Fibroblast of lung (primary cell): ENCODE measurements at regions not wholly inside any gene's neighbourhood (a gene's known extent, or its start where the extent isn't known, plus 50 kb on each side); places are given as distances from the start of the nearest gene placed in this dataset.
"Not testable (repeated sequence)": the region's sequence is repeated elsewhere in the genome, so short reads cannot be mapped to it uniquely, and the experiment has no call there.

Source experiments
- DNase-seq, 2 donors: peaks; one replicate each; pipeline versions ENCODE4 v3.0.0 to v3.0.0-alpha.2; 2010; ENCODE audit warnings: low read depth in 2 of 2
- H2AFZ ChIP-seq: 2 replicates; pipeline ENCODE4 v1.5.1; 2012; ENCODE audit warnings: low read length, control low read depth, inconsistent platforms
- H3K27ac ChIP-seq: 2 replicates; pipeline ENCODE4 v1.5.1; 2011; ENCODE audit warnings: low read length, control low read depth; ENCODE audit not compliant: insufficient read depth
- H3K27me3 ChIP-seq: 2 replicates; pipeline ENCODE4 v1.5.1; 2011; ENCODE audit warnings: mild to moderate bottlenecking, low read length; ENCODE audit not compliant: control insufficient read depth, insufficient read depth
- H3K36me3 ChIP-seq: 2 replicates; pipeline ENCODE4 v1.5.1; 2011; ENCODE audit warnings: low read length; ENCODE audit not compliant: control insufficient read depth, insufficient read depth
- H3K4me1 ChIP-seq: 2 replicates; pipeline ENCODE4 v1.5.1; 2011; ENCODE audit warnings: low read length; ENCODE audit not compliant: control insufficient read depth, insufficient read depth; ENCODE audit errors: extremely low read depth
- H3K4me2 ChIP-seq: 2 replicates; pipeline ENCODE4 v1.5.1; 2011; ENCODE audit warnings: low read length, control low read depth; ENCODE audit not compliant: insufficient read depth; ENCODE audit errors: extremely low read depth
- H3K4me3 ChIP-seq, 4 experiments: fragments of 200-600 bp in 1 of 4; sonication (generic) in 1 of 4; replicated peaks in 1 of 4; 2 replicates each; pipeline ENCODE4 v1.5.1; 2011 to 2016; ENCODE audit warnings: low read length in 4 of 4, low read depth in 3 of 4, mild to moderate bottlenecking in 3 of 4, control low read depth in 2 of 4, inconsistent platforms in 1 of 4, mixed read lengths in 1 of 4; ENCODE audit not compliant: insufficient read depth in 1 of 4; ENCODE audit errors: control extremely low read depth in 1 of 4
- H3K79me2 ChIP-seq: 2 replicates; pipeline ENCODE4 v1.5.1; 2012; ENCODE audit warnings: mild to moderate bottlenecking, low read length, inconsistent platforms; ENCODE audit not compliant: control insufficient read depth, insufficient read depth
- H3K9ac ChIP-seq: 2 replicates; pipeline ENCODE4 v1.5.1; 2011; ENCODE audit warnings: mild to moderate bottlenecking, low read length, control low read depth; ENCODE audit not compliant: insufficient read depth
- H3K9me3 ChIP-seq: 2 replicates; pipeline ENCODE4 v1.5.1; 2012; ENCODE audit warnings: low read depth, low read length; ENCODE audit not compliant: control insufficient read depth, insufficient read depth
- H4K20me1 ChIP-seq: 2 replicates; pipeline ENCODE4 v1.5.1; 2011; ENCODE audit warnings: low read length; ENCODE audit not compliant: control insufficient read depth, insufficient read depth; ENCODE audit errors: extremely low read depth
- EZH2 ChIP-seq: IDR thresholded peaks from 2 replicates; pipeline ENCODE4 v1.5.1; 2012; ENCODE audit warnings: low read length, control low read depth, mild to moderate bottlenecking; ENCODE audit errors: missing control alignments
- TF ChIP-seq, protein P1 (sequence below), 2 donors: IDR thresholded peaks in 1 of 2; conservative IDR thresholded peaks in 1 of 2; 1 replicate in 1 of 2; 2 replicates in 1 of 2; pipeline ENCODE4 v1.5.1; 2011 to 2012; ENCODE audit warnings: low read length in 2 of 2, control low read depth in 1 of 2, inconsistent platforms in 1 of 2, low read depth in 1 of 2, mild to moderate bottlenecking in 1 of 2

DNA sequence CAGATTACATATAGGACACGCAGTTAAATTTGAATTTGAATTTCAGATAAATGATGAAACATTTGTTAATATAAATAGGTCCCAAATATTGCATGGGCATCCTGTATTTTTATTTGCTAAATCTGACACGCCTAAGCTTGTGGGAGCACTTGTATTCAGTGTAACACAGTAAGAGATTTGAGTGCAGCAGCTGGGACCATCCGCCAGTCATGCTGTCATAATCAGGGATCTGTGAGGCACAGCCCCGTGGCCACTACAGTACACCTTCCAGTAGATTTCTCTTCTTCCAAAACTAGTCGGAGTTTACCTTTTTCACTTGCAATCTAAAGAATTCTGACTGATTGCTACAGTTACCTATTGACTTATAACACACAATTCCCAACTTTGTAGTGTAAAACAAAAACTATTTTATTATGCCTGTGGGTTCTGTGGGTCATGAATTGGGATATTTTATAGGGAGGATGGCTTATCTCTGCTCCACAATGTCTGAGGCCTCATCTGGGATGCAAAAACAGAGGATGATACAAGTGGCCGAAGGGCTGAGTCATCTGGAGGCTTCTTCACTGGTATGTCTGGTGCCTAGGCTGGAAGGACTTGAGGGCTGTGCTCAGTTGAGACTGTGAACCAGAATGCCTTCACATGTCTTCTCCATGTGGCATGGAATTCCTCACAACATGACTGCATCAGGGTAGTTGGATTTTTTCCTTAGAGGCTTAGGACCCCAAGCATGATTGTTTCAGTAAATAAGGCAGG, 74.1 kb downstream of the PRSS23 start:
- no peaks in the 10 kb centered on the region for H3K27me3 ChIP-seq
- H3K9me3 ChIP-seq = no peaks in the 10 kb centered on the region
- H2AFZ ChIP-seq = no peak overlapping the region
- TF ChIP-seq EZH2 = no peak
- TF ChIP-seq, protein P1, sequence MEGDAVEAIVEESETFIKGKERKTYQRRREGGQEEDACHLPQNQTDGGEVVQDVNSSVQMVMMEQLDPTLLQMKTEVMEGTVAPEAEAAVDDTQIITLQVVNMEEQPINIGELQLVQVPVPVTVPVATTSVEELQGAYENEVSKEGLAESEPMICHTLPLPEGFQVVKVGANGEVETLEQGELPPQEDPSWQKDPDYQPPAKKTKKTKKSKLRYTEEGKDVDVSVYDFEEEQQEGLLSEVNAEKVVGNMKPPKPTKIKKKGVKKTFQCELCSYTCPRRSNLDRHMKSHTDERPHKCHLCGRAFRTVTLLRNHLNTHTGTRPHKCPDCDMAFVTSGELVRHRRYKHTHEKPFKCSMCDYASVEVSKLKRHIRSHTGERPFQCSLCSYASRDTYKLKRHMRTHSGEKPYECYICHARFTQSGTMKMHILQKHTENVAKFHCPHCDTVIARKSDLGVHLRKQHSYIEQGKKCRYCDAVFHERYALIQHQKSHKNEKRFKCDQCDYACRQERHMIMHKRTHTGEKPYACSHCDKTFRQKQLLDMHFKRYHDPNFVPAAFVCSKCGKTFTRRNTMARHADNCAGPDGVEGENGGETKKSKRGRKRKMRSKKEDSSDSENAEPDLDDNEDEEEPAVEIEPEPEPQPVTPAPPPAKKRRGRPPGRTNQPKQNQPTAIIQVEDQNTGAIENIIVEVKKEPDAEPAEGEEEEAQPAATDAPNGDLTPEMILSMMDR (conservative IDR thresholded peaks at IDR 0.05 in 1 of 2, IDR thresholded peaks at IDR 0.05 in 1 of 2; ENCODE audit: low read depth in 1 of 2, low read length in 2 of 2) = no peak
- H3K4me2 ChIP-seq = no peak overlapping the region
- H3K36me3 ChIP-seq = no peaks in the 10 kb centered on the region
- no peaks in the 10 kb centered on the region for H3K4me1 ChIP-seq
- H3K4me3 ChIP-seq = no peak overlapping the region
- peak in 1 of 2 donors; percentile 11 for DNase-seq
- no peaks in the 10 kb centered on the region for H4K20me1 ChIP-seq
- no peak overlapping the region for H3K9ac ChIP-seq
- H3K27ac ChIP-seq = no peak overlapping the region
- H3K79me2 ChIP-seq = no peaks in the 10 kb centered on the region

DNA sequence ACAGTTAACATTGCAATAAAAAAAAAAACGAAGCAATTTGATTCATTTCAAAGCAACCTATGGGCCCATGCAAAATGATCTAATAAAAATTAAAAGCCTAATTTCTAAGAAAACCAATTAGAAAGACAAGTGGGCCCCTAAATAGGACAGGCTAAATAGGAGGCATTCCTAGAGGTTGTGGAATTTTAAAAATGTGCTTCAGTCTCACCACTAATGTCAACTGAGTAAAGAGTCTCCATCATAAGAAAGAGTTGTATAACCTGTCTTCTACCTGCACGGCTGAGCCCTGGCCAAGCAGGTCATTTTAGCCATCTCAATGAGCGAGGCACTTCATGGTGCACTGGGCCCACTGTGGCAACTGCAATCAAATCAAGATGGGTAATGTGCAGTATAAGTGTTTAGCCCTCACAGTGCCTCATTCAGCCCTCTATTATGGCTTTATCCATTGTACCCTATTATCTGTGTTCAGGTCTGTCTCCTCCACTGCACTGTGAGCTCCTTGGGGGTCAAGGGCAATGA, 76.4 kb downstream of the PRSS23 start:
- peak in 1 of 2 donors; percentile 9 for DNase-seq
- Histone ChIP-seq H3K9me3 (no peaks in the 10 kb centered on the region), H2AFZ (no peak overlapping the region), H3K4me3 (no peak overlapping the region), H4K20me1 (no peaks in the 10 kb centered on the region), H3K9ac (no peak overlapping the region), H3K79me2 (no peaks in the 10 kb centered on the region), H3K4me1 (no peaks in the 10 kb centered on the region), H3K27me3 (no peaks in the 10 kb centered on the region), H3K4me2 (no peak overlapping the region), H3K27ac (no peak overlapping the region), H3K36me3 (no peaks in the 10 kb centered on the region)
- TF ChIP-seq, protein P1 (conservative IDR thresholded peaks at IDR 0.05 in 1 of 2, IDR thresholded peaks at IDR 0.05 in 1 of 2; ENCODE audit: low read depth in 1 of 2, low read length in 2 of 2) = no peak
- TF ChIP-seq EZH2 = no peak

DNA sequence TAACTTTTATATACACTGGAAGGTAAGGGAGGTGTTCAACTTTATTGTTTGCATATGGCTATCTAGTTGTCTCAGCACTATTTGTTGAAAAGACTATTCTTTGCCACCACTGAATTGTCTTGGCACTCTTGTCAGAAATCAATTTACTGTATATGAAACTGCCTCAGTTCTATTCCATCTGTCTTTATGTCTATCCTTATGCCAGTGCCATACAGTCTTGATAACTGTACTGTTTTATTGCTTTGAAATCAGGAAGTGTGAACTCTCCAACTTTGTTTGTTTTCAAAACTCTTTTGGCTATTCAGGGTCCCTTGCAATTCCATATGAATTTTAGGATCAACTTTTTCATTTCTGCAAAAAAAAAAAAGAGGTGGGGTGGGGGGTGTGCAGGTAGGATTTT, 77.2 kb downstream of the PRSS23 start:
- Histone ChIP-seq H3K36me3 (no peaks in the 10 kb centered on the region), H3K79me2 (no peaks in the 10 kb centered on the region), H3K27me3 (no peaks in the 10 kb centered on the region), H3K9ac (no peak overlapping the region), H3K27ac (no peak overlapping the region), H3K4me1 (no peaks in the 10 kb centered on the region), H3K4me2 (no peak overlapping the region), H2AFZ (no peak overlapping the region), H3K4me3 (no peak overlapping the region), H4K20me1 (no peaks in the 10 kb centered on the region), H3K9me3 (no peaks in the 10 kb centered on the region)
- DNase-seq = no peak
- TF ChIP-seq, protein P1 (conservative IDR thresholded peaks at IDR 0.05 in 1 of 2, IDR thresholded peaks at IDR 0.05 in 1 of 2; ENCODE audit: low read depth in 1 of 2, low read length in 2 of 2) = no peak
- no peak for TF ChIP-seq EZH2

DNA sequence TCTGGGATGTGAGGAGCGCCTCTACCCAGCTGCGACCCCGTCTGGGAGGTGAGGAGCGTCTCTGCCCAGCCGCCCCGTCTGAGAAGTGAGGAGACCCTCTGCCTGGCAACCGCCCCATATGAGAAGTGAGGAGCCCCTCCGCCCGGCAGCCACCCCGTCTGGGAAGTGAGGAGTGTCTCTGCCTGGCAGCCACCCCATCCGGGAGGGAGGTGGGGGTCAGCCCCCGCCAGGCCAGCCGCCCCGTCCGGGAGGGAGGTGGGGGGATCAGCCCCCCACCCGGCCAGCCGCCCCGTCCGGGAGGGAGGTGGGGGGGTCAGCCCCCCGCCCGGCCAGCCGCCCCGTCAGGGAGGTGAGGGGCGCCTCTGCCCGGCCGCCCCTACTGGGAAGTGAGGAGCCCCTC, 76.0 kb downstream of the FZD4 start:
- H3K27ac ChIP-seq, H3K4me2 ChIP-seq, H3K9me3 ChIP-seq, DNase-seq, H3K36me3 ChIP-seq, H3K4me3 ChIP-seq, H3K4me1 ChIP-seq, H4K20me1 ChIP-seq, H3K27me3 ChIP-seq, H2AFZ ChIP-seq, H3K9ac ChIP-seq, H3K79me2 ChIP-seq: not testable (repeated sequence)
